ENCODE measurements at regions not wholly inside any gene's neighbourhood (a gene's known extent, or its start where the extent isn't known, plus 50 kb on each side); places are given as distances from the start of the nearest gene placed in this dataset.

GRCh38 chr5:36519881-36520280, 86.5 kb upstream of the SLC1A3 start:
- no TSS peak for BruUV-seq (replicated peaks)
- H3K27ac Mint-ChIP-seq (ENCODE audit: unreplicated experiment) = no peak overlapping the region
- no peak for TF ChIP-seq CTCF (IDR thresholded peaks at IDR 0.05; ENCODE audit: insufficient read depth in 1 of 2, low read depth in 1 of 2, low read length in 1 of 2, severe bottlenecking in 1 of 2, unreplicated experiment in 1 of 2)
- H3K36me3 Mint-ChIP-seq (ENCODE audit: insufficient read depth, unreplicated experiment) = no peaks in the 10 kb centered on the region
- Histone ChIP-seq H3K4me3 (ENCODE audit: low read depth, low read length) (no peak overlapping the region), H3K36me3 (ENCODE audit: control insufficient read depth, insufficient read depth, low read length) (no peaks in the 10 kb centered on the region), H3K9me3 (no peaks in the 10 kb centered on the region), H3K4me1 (no peaks in the 10 kb centered on the region), H3K27me3 (replicated peaks; ENCODE audit: control insufficient read depth, insufficient read depth, low read length) (no peaks in the 10 kb centered on the region)
- no peak overlapping the region for H3K4me3 Mint-ChIP-seq (ENCODE audit: unreplicated experiment)
- no peak for DNase-seq
- no peaks in the 10 kb centered on the region for H3K4me1 Mint-ChIP-seq (ENCODE audit: low read depth, unreplicated experiment)
- intact Hi-C loops (cut with micrococcal nuclease; ENCODE audit: unreplicated experiment) = no loop called here
- H3K27me3 Mint-ChIP-seq (ENCODE audit: insufficient read depth, unreplicated experiment) = no peaks in the 10 kb centered on the region
- no peaks in the 10 kb centered on the region for H3K9me3 Mint-ChIP-seq (ENCODE audit: unreplicated experiment)
- POLR2A ChIA-PET = no interaction called here
- CTCF ChIA-PET = no interaction called here

- intact Hi-C loops (cut with micrococcal nuclease; ENCODE audit: unreplicated experiment) = no loop called here
- no peak for DNase-seq
- no TSS peak for BruUV-seq (replicated peaks)
- TF ChIP-seq CTCF (IDR thresholded peaks at IDR 0.05; ENCODE audit: insufficient read depth in 1 of 2, low read depth in 1 of 2, low read length in 1 of 2, severe bottlenecking in 1 of 2, unreplicated experiment in 1 of 2) = no peak
- Mint-ChIP-seq H3K27ac (ENCODE audit: unreplicated experiment) (no peak overlapping the region), H3K4me3 (ENCODE audit: unreplicated experiment) (no peak overlapping the region), H3K36me3 (ENCODE audit: insufficient read depth, unreplicated experiment) (no peaks in the 10 kb centered on the region), H3K4me1 (ENCODE audit: low read depth, unreplicated experiment) (no peaks in the 10 kb centered on the region), H3K27me3 (ENCODE audit: insufficient read depth, unreplicated experiment) (no peaks in the 10 kb centered on the region), H3K9me3 (ENCODE audit: unreplicated experiment) (no peaks in the 10 kb centered on the region)
- CTCF ChIA-PET = no interaction called here
- Histone ChIP-seq H3K4me1 (no peaks in the 10 kb centered on the region), H3K9me3 (no peaks in the 10 kb centered on the region), H3K36me3 (ENCODE audit: control insufficient read depth, insufficient read depth, low read length) (no peaks in the 10 kb centered on the region), H3K4me3 (ENCODE audit: low read depth, low read length) (no peak overlapping the region), H3K27me3 (replicated peaks; ENCODE audit: control insufficient read depth, insufficient read depth, low read length) (no peaks in the 10 kb centered on the region)
- POLR2A ChIA-PET = no interaction called here
Observed at GRCh38 chr5:36521219-36521618, 85.2 kb upstream of the SLC1A3 start.

- Histone ChIP-seq H3K4me3 (ENCODE audit: low read depth, low read length) (no peak overlapping the region), H3K36me3 (ENCODE audit: control insufficient read depth, insufficient read depth, low read length) (no peaks in the 10 kb centered on the region), H3K27me3 (replicated peaks; ENCODE audit: control insufficient read depth, insufficient read depth, low read length) (no peaks in the 10 kb centered on the region), H3K9me3 (no peaks in the 10 kb centered on the region), H3K4me1 (no peaks in the 10 kb centered on the region)
- intact Hi-C loops (cut with micrococcal nuclease; ENCODE audit: unreplicated experiment) = no loop called here
- H3K36me3 Mint-ChIP-seq (ENCODE audit: insufficient read depth, unreplicated experiment) = no peaks in the 10 kb centered on the region
- H3K27me3 Mint-ChIP-seq (ENCODE audit: insufficient read depth, unreplicated experiment) = no peaks in the 10 kb centered on the region
- no peak overlapping the region for H3K4me3 Mint-ChIP-seq (ENCODE audit: unreplicated experiment)
- no peak for TF ChIP-seq CTCF (IDR thresholded peaks at IDR 0.05; ENCODE audit: insufficient read depth in 1 of 2, low read depth in 1 of 2, low read length in 1 of 2, severe bottlenecking in 1 of 2, unreplicated experiment in 1 of 2)
- no TSS peak for BruUV-seq (replicated peaks)
- H3K4me1 Mint-ChIP-seq (ENCODE audit: low read depth, unreplicated experiment) = no peaks in the 10 kb centered on the region
- ChIA-PET POLR2A (no interaction called here), CTCF (no interaction called here)
- no peak overlapping the region for H3K27ac Mint-ChIP-seq (ENCODE audit: unreplicated experiment)
- no peak for DNase-seq
- no peaks in the 10 kb centered on the region for H3K9me3 Mint-ChIP-seq (ENCODE audit: unreplicated experiment)
Observed at GRCh38 chr5:36521838-36522745, 84.3 kb upstream of the SLC1A3 start.

All from Caco-2 (cell line).